ENCODE measurements at regions not wholly inside any gene's neighbourhood (a gene's known extent, or its start where the extent isn't known, plus 50 kb on each side); places are given as distances from the start of the nearest gene placed in this dataset.

DNA sequence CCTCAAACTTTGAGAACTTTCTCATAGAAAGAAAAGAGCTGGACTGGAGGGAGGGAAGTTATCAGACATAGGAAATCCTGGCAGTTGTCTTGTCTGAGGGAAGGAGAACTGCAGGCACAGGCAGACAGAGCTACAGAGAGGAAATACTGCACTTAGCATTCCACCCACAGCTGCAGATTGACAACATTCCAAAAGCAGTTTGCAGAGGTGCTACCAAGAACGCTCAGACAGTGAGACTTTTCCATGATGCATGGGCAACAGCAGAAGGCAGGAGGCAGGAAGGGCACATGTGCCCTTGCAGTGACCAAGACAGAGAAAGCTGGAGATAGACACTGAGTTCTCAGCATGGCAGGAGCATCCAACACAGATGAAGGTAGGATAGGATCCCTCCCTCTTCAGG, 327.5 kb upstream of the ZNF462 start:
- TF ChIP-seq, protein P1, sequence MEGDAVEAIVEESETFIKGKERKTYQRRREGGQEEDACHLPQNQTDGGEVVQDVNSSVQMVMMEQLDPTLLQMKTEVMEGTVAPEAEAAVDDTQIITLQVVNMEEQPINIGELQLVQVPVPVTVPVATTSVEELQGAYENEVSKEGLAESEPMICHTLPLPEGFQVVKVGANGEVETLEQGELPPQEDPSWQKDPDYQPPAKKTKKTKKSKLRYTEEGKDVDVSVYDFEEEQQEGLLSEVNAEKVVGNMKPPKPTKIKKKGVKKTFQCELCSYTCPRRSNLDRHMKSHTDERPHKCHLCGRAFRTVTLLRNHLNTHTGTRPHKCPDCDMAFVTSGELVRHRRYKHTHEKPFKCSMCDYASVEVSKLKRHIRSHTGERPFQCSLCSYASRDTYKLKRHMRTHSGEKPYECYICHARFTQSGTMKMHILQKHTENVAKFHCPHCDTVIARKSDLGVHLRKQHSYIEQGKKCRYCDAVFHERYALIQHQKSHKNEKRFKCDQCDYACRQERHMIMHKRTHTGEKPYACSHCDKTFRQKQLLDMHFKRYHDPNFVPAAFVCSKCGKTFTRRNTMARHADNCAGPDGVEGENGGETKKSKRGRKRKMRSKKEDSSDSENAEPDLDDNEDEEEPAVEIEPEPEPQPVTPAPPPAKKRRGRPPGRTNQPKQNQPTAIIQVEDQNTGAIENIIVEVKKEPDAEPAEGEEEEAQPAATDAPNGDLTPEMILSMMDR (optimal IDR thresholded peaks at IDR 0.05 in 1 of 3, IDR thresholded peaks at IDR 0.05 in 1 of 3, conservative IDR thresholded peaks at IDR 0.05 in 1 of 3; ENCODE audit: extremely low read depth in 1 of 3, insufficient read depth in 2 of 3, low read length in 3 of 3), result no peak
- TF ChIP-seq EZH2 (IDR thresholded peaks at IDR 0.05; ENCODE audit: low read length), result no peak
